HG03039 (cell line): ENCODE measurements at regions not wholly inside any gene's neighbourhood (a gene's known extent, or its start where the extent isn't known, plus 50 kb on each side); places are given as distances from the start of the nearest gene placed in this dataset.
"Not testable (repeated sequence)": the region's sequence is repeated elsewhere in the genome, so short reads cannot be mapped to it uniquely, and the experiment has no call there.

Experiments used
- ATAC-seq: cut with Tn5 transposase; IDR thresholded peaks from one replicate; pipeline ENCODE4 v1.9.1; 2021; ENCODE audit warnings: mild to moderate bottlenecking, moderate library complexity; ENCODE audit not compliant: unreplicated experiment

DNA sequence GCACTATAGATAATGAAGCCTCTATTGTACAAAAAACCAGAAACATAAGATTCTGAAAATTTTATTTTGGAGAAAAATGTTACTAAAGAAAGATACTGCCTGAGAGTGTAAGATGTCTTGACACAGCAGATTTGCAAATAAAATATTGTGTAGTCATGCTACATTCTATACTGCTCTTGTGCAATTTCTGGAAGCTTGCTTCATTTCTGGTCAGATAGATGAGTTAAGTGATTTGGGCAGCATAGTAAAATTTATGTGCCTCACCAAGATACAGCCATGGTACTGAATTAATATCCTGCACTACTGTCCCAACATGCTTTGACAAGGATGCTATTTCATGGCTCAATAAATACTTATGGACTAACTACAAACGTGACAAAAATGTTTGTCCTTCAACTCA, 55.1 kb upstream of the STARD13 start:
- ATAC-seq, result no peak

DNA sequence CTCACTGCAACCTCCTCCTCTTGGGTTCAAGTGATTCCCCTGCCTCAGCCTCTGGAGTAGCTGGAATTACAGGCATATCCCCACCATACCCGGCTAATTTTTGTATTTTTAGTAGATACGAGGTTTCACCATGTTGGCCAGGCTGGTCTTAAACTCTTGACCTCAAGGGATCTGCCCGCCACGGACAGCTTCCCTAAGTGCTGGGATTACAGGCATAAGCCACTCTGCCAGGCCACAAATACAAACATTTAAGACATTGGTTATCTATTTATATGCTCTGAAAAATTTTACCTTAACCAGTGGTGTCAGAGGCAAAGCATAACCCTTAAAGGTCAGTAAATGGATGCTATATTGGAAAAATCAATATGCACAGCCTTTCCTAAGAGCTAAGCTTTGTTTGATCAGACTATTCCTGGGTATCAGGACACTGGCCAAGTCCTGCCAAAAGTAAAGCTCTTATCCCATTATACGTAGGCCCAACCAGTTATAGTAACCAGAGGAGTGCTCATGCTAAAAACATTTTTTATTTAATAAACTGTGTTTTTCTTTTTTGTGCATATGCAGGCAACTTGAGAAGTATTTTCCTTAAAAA, 56.4 kb upstream of the STARD13 start:
- no peak for ATAC-seq

DNA sequence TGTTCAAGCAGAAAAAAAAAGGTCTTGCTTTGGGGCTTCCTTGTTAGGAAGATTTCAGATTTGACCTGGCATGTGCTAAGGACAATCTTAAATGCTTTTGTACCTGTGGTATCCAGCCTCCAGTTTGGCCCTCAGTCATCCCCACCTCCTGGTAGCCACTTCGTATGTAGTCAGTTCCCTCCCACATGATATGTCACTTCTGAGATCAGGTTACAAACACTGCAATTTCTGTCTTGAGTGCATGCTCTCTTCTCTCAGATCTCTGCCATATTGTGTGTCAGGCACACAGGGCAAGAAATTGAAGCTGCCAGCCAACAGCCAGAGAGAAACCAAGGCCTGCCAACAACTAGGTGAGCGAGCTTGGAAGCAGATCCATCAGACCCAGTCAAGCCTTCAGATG, 60.3 kb upstream of the STARD13 start:
- ATAC-seq, result no peak

DNA sequence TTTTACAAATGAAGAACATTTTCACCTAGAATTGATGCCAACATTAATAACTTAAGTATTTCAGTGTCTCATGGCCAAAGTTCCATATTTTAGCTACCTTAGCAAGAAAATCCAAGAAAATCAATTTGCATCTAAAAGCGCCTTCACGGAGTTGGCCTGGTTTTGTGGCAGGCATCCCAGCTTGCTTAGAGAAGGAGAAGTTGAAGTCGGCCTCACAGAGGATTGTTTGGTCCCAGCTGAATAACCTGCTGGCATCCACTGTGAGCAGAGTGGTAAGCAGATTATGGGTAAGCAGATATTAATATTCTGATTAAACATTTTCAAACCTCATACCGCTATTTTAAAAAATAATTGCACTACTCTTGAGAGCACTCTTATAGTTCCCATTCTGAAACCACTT, 62.3 kb upstream of the STARD13 start:
- ATAC-seq, result no peak

DNA sequence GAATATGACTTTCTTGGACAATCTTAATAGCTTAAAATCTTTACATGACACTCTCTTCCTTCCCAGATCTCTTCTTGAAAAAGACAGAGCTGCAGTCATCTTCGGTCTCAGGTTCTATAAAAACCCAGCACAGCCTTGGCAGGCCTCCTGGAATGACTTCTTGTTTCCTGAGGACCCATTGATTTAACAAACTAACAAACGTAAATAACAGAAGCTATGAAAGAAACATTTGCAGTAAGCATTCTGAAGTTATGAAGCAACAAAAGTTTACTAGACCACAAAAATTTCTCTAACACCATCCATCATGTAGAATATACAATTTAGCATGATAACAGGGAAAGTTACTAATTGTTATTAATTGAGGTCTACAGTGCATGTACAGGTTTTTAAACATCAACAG, 62.8 kb upstream of the STARD13 start:
- no peak for ATAC-seq

DNA sequence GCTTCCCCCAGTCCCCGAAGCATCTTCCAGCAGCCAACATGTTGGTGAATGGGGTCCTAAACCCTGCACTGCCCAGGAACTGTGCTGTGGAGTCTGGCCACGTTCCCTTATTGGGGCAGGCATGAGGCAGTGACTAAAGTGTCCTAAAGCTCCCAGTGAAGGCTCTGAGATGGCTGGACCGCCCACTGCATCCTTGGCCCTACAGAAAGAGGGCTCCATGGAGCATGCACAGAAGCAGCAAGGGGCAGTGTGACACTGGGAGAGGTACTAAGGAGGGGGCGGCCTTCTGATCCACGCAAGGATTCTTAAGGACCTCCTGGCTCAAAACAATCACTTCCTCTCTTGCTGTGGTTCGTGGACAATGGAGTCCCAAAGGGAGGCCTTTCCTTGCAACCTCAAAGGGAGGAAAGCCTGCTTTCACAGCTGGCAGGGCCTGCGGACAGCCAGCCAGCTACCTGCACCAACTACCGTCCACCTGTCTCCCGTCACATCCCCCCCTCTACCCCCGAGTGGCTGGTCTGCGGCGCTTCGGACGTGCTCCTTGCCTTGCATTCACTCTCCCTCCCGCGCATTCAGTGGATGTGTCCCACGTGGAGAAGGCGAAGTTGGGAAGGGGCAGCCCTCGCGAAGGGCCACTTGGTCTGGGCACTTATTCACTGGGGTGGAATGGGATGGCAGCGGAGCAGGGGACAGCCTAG, 63.9 kb upstream of the STARD13 start:
- ATAC-seq, result no peak

DNA sequence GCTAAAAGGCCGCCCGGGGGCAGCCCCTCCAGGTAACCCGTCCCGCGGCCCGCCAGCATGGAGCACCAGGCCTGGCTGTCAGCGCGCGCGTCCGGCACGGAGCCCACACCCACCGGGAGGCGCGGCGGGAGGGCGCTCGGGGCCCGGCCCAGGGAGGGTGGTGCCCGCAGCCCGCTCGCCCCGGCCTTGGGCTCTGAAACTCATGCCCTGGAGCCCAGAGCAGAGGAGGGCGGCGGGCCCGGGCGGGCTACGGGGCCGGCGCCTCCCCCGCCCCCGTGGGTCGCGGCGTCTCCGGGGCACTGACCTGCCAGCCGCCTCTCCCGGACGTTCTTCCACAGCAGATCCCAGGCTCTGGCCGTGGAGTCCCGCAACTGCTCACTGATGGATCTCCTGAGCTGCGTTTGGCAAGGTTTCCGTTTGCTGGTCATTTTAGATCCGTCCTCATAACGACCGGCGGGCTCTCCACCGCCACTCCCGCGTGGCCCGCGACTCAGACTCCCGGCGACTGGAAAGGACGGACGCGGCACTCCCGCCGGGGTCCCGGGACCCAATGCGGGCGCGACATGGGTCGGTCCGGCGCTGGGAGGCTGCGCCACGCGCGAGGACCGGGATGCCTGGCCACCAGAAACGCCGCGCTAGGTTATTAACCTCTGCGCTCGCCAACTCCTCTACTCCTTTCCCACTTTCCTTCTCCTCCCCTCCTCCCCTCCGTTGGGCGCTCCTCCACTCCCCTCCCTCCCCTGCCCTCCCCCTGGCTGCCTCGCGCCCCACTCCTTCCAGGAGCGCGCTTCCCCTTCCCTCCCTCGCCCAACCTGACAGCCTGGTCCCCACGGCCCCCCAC, 64.7 kb upstream of the STARD13 start:
- ATAC-seq, result no peak

DNA sequence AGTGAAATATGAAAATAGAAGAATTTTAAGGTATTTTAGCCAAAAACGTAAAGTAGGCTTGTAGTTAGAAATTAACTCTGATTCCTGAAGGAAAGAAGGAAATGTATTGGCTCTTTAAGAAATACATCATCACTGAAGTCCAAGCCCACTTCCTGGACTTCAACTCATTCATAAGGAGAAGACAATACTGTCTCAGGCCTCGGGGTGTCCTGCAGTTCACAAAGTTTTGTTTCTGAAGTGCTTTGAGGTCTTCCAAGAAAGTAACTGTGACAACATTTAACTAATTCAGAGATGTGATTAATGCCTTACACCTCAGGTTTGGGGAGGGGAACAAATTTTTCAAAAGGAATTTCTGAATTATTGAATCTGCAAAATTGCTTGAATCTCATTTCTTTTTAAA, 65.8 kb upstream of the STARD13 start:
- ATAC-seq, result no peak

DNA sequence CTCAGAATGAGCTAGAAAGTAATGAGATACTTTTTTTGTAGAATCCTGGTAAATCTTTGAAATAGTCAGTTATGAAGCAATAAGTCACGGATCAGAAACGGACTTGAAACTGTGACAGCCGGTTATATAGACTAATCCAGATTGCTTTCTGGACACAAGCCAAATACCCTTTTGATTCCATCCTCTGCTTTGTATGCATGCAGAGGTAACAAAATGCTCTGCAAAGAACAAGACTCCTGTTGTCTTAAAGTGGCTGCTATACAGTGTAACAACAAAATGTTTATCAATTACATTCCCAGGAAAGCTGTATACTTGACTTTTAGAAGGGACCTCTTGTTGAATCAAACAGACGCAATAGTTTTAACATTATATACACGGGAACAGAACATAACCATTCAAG, 66.5 kb upstream of the STARD13 start:
- ATAC-seq, result no peak

DNA sequence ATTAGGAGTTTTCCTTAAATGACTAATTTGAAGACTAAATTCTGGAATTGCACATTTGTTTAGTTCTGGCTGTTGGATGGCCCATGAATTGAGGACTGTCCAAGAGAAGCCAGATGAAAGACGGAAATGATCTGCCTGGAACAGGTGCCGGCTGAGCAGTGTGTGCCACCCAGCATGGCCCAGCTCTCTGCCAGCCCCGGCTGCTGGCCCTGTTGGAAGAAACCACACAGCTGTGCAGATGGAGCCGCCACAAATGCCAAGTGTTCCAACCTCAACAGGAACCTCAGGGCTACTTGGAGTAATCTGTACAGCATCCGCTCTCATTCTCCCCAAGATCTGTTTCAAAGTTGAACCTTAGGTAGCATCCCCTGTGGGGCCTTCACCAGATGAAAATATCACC, 67.0 kb upstream of the STARD13 start:
- no peak for ATAC-seq

DNA sequence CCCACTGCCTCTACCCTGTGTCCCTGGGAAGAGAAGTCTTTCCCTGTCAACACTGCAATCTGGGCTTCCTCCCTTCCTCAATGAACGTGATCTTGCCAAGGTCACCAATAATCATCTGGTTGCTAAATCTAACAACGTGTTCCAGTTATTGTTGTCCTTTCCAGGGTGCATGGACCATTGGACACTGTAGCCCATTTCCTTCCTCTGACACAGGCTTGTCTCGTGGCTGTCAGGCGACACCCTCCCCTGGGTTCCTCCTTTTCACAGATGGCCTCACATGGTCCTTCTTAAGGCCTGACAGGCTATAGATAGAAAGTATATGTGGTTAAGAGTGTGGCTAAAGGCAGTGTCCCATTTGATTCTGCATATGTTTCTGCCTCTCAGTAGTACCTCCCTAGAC, 67.7 kb upstream of the STARD13 start:
- ATAC-seq, result peak; percentile 70

DNA sequence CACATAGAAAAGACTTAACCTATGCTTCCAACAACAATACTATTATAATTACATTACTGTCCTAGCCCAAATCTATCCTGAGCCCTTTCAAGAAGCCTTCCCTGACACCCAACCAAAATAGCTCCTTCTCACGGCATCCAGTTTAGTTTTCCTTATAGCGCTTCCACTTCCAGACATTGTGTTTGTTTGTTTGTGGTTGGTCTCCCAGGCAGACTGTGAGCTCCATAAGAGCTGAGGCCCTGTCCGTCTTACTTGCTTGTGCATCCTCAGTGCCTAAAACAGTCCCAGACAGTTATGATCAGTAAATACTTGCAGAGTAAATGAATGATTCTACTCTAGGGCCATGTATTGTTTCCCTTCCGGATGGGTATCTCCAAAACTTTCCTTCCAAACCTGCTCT, 68.1 kb upstream of the STARD13 start:
- no peak for ATAC-seq

DNA sequence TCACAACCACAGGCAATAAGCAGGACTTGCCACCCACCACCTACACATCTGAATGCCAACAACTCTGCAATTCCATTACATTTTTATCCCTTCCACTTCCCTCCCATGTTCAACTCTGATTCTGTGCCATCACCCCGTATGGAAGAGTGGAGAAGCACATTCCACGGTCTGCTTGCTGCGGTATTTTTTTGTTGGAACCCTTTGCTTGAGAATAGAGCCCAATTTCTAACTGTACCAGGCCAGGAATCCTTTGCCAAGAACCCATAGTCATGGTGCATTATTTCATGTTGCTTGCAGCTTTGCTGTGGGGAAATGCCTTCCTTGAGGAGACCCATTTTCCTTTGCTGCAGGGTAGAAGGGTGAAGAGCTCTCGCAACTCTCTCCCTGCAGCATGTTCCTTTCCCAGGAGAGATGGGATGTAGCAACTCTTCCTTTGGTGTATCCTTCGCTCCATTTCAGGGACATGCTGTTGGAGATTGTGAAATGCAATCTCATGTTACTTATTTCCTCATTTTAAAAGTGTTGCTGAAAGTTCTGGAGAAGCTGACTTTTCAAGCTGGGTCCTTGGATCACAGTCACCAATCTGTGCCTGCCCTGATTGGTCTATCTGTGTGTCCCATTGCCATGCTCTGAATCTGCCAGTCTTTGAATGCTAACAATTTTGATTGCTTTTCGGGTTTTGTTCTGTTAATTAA, 69.8 kb upstream of the STARD13 start:
- no peak for ATAC-seq

DNA sequence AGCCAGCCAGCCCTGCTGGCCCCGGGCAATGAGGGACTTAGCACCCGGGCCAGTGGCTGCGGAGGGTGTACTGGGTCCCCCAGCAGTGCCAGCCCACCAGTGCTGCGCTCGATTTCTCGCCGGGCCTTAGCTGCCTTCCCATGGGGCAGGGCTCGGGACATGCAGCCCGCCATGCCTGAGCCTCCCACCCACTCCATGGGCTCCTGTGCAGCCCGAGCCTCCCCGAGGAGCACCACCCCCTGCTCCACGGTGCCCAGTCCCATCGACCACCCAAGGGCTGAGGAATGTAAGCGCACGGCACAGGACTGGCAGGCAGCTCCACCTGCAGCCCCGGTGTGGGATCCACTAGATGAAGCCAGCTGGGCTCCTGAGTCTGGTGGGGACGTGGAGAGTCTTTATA, 72.5 kb upstream of the STARD13 start:
- ATAC-seq, result not testable (repeated sequence)

DNA sequence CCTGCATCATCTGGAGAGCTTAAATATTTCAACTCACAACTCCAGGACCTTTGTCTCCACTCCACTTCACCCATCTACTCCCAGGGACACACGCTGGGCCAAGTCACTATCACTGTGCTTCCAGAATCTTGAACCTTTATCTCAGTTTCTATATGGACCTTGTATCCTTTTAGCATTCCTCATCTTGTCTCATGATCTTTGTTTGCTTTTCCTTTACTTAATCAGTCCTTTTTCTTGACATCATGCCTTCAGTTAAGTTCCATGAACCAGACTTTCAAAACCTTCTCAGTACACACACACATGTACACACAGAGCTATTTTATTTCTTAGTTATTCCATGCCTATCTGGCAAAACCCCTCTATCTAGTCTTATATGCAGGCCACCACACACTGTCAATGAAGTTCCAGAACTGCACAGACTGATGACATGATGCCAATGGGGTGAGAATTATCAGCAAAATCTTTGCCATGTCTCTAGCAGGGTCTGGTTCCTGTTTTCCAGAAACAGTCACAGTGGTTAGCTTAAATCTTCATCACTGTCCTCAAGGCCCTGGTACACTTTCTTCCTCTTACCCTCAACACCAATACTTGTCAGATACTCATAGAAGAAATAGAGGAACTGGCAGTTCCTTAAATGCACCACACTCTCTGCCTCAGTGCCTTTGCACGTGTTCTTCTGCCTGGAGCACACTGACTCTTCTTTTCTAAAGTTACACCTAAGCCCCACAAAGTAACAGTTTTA, 77.6 kb upstream of the STARD13 start:
- ATAC-seq, result no peak

DNA sequence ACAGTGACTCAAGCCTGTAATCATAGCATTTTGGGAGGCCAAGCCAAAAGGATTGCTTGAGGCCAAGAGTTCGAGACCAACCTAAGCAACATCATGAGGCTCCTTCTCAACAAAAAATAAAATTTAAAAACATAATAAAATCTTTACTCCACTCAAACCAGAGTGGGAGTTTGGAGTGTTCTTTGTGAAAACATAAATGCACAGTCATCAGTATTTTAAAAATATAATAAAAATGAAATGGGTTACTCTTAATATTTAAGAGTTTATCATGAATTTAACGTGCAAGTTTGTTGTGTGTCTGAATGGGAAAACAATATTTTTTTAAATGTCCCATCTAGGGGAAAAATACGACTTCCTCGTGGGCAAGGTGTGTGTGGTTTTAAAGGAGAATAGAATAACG, 78.6 kb upstream of the STARD13 start:
- ATAC-seq, result no peak

DNA sequence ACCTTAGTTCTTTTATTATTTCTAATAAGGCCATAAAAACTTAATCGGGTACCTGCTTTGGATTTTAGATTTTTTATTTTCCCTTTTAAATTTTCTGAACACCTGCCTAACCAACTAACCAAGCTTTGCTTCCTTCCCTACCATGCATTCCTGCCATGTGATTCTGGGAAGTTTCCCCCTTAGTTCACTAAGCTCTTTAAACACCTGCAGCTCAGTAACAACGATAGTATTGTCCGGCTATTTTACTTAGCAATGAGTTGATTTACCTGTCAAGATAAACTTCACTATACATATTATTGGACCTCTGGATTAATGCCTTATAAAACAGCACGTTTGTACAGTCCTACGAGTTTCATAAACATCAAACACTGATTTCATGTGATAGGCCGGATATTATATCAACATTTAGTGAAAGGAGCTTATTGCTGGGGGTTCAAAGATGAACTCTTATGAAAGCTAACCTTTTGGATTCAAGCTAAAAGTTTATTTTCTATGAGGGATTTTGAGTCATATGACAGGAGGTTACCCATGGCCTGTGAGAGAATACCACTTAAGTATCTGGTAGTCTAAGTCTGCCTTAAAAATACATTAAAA, 81.0 kb upstream of the STARD13 start:
- ATAC-seq, result no peak

DNA sequence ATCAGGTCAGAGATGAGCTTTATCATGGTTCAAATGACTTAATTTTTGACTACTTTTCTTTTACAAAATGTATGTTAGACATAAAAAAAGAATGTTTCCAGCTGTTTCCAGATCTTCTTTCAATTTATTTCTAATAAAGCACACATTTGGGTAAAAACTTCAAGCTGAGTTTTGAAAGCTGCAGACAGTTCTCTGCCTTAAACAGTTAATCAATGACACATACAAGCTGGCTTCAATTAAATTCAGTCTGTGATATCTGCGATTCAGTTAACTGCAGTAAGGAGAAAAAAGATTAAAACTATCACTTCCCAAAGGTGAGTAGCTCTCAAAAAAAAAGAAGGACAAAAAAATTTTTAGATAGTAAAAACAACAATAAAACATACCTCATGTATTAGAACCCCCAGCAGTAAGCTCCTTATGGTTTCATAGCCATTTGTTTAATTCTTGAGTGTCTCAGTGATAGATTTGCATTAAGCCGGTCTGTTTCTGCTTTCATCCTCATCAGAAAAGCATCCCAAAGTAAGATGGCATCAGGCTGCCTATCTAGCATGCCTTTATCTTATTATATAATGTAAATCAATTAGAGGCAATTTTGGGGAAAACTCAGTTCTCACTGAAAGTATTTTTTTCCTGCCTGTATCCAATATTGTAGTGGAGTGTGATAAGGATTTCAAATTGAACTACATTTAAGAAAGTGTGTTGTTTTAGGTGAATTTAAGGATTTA, 81.8 kb upstream of the STARD13 start:
- no peak for ATAC-seq

DNA sequence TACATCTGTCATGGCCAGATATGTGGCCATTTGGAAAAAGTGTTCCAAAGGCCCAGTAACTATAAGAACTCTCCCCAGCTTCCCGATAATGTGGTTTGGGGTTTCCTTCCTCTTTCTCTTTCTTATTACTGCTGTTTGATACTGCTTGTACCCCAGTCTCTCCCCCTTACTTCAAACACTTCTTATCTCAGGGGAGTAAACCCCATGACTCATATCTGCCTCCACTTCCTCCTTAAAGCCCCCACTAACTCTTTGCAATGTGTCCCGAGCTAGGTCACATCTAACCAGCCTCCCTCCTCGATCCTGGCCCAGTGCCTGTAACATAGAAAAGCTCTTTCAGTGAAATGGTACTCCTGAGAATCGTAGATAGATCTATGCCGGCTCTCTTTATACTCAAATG, 82.4 kb upstream of the STARD13 start:
- ATAC-seq, result no peak

DNA sequence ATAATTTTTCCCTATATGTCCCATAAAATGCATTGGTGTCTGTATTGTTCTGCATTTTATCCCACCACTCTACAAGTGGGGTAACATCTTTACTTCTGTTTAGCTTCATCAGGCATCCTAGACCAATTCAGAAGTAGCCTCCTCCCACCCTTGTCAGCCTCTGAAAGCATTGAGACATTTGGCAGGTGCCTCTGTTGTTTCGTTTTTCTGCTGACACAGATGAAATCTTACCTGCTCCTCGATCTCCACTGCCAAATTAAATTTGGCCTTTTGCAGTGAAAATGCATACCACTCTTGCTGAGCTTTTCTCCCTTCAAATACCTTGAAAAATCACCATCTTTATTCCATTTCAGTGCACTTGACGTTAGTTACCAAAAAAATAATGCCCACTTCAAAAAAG, 83.5 kb upstream of the STARD13 start:
- no peak for ATAC-seq
